Endothelial cell of umbilical vein (primary cell): ENCODE measurements at regions not wholly inside any gene's neighbourhood (a gene's known extent, or its start where the extent isn't known, plus 50 kb on each side); places are given as distances from the start of the nearest gene placed in this dataset.

Experiments
- BruUV-seq: library from RNA; stranded (reverse); fragments of 400-500 nt; replicated peaks from 2 replicates; lab custom pipeline; 2021; lab: Mats Ljungman, UMichigan
- CTCF ChIA-PET: fragments of 300-600, 350-600 bp; sonication (Branson Sonifier 250); formaldehyde crosslinking; loops from one replicate; lab custom pipeline; 2021; ENCODE audit warnings: antibody characterized with exemption, inconsistent platforms; lab: Charles Lee
- POLR2A ChIA-PET: fragments of 300-600, 350-600 bp; sonication (Branson Sonifier 250); formaldehyde crosslinking; loops from one replicate; lab custom pipeline; 2021; ENCODE audit warnings: antibody characterized with exemption, inconsistent platforms; lab: Charles Lee
- DNase-seq: peaks from one replicate; pipeline ENCODE4 v3.0.0-alpha.2; 2011; ENCODE audit warnings: low read depth, low spot score
- FAIRE-seq: peaks from 2 replicates; lab custom pipeline; 2011; peaks lifted over from hg19 to GRCh38; lab: Jason Lieb, UNC
- H2AFZ ChIP-seq: 2 replicates; pipeline ENCODE4 v1.6.0; 2012; ENCODE audit warnings: low read depth, low read length, control low read depth, inconsistent platforms
- H3K27ac ChIP-seq: 2 replicates; pipeline ENCODE4 v1.5.1; 2011; ENCODE audit warnings: low read depth, mild to moderate bottlenecking, control low read depth, low read length, moderate library complexity; ENCODE audit not compliant: insufficient read depth
- H3K27me3 ChIP-seq, 2 experiments: 2 replicates each; pipeline versions ENCODE4 v1.6.0 to v1.6.1; 2011; ENCODE audit warnings: low read length in 2 of 2, mixed read lengths in 1 of 2; ENCODE audit not compliant: control insufficient read depth in 2 of 2, insufficient read depth in 2 of 2
- H3K36me3 ChIP-seq, 2 experiments: 2 replicates in 1 of 2; 3 replicates in 1 of 2; pipeline ENCODE4 v1.5.1; 2011; ENCODE audit warnings: low read length in 2 of 2, mild to moderate bottlenecking in 1 of 2, moderate library complexity in 1 of 2; ENCODE audit not compliant: control insufficient read depth in 2 of 2, insufficient read depth in 2 of 2; ENCODE audit errors: extremely low read depth in 1 of 2
- H3K4me1 ChIP-seq: 3 replicates; pipeline ENCODE4 v1.5.1; 2011; ENCODE audit warnings: mild to moderate bottlenecking, low read length; ENCODE audit not compliant: control insufficient read depth, insufficient read depth; ENCODE audit errors: extremely low read depth
- H3K4me2 ChIP-seq: 2 replicates; pipeline ENCODE4 v1.6.1; 2011; ENCODE audit warnings: low read length, control low read depth, mixed read lengths; ENCODE audit not compliant: insufficient read depth
- H3K4me3 ChIP-seq, 3 experiments: fragments of 200-600 bp in 1 of 3; sonication (generic), shearing (Covaris generic) in 1 of 3; replicated peaks in 1 of 3; 2 replicates each; pipeline ENCODE4 v1.5.1; 2011 to 2016; ENCODE audit warnings: control low read depth in 3 of 3, low read length in 3 of 3, mild to moderate bottlenecking in 2 of 3, inconsistent platforms in 1 of 3, low read depth in 1 of 3, moderate library complexity in 1 of 3; ENCODE audit not compliant: insufficient read depth in 1 of 3
- H3K79me2 ChIP-seq: 2 replicates; pipeline ENCODE4 v1.6.0; 2012; ENCODE audit warnings: low read length, inconsistent platforms; ENCODE audit not compliant: control insufficient read depth, insufficient read depth
- H3K9ac ChIP-seq: replicated peaks from 2 replicates; pipeline ENCODE3; 2011; ENCODE audit warnings: low read length, control low read depth; ENCODE audit not compliant: insufficient read depth; ENCODE audit errors: extremely low read depth
- H3K9me1 ChIP-seq: replicated peaks from 3 replicates; pipeline ENCODE4 v1.6.0; 2011; ENCODE audit warnings: mild to moderate bottlenecking, low read length; ENCODE audit not compliant: control insufficient read depth, insufficient read depth; ENCODE audit errors: extremely low read depth
- H3K9me3 ChIP-seq: replicated peaks from 2 replicates; pipeline ENCODE4 v1.5.1; 2012; ENCODE audit warnings: low read length, inconsistent platforms; ENCODE audit not compliant: control insufficient read depth, insufficient read depth
- H4K20me1 ChIP-seq: replicated peaks from 2 replicates; pipeline ENCODE3; 2011; ENCODE audit warnings: mild to moderate bottlenecking, low read length; ENCODE audit not compliant: control insufficient read depth, insufficient read depth; ENCODE audit errors: extremely low read depth
- CTCF ChIP-seq, 2 donors: IDR thresholded peaks; 1 replicate in 1 of 2; 2 replicates in 1 of 2; pipeline ENCODE4 v1.5.1; 2011; ENCODE audit warnings: low read length in 2 of 2, mild to moderate bottlenecking in 2 of 2, moderate library complexity in 2 of 2, control low read depth in 1 of 2, inconsistent platforms in 1 of 2, low read depth in 1 of 2; ENCODE audit not compliant: insufficient read depth in 1 of 2; ENCODE audit errors: extremely low read depth in 1 of 2
- EZH2 ChIP-seq: IDR thresholded peaks from 2 replicates; pipeline ENCODE4 v1.6.1; 2012; ENCODE audit warnings: borderline replicate concordance, low read depth, mild to moderate bottlenecking, moderate library complexity, low read length, inconsistent platforms; ENCODE audit not compliant: severe bottlenecking
- FOS ChIP-seq: IDR thresholded peaks from 2 replicates; pipeline ENCODE4 v1.6.1; 2011; ENCODE audit warnings: mild to moderate bottlenecking, low read length, moderate library complexity, borderline replicate concordance; ENCODE audit not compliant: insufficient read depth
- GATA2 ChIP-seq: IDR thresholded peaks from 2 replicates; pipeline ENCODE4 v1.7.0; 2011; ENCODE audit warnings: low read depth, mild to moderate bottlenecking, moderate library complexity, mixed read lengths, low read length; ENCODE audit not compliant: insufficient read length, insufficient read depth
- JUN ChIP-seq: IDR thresholded peaks from 2 replicates; pipeline ENCODE4 v1.6.1; 2011; ENCODE audit warnings: borderline replicate concordance, low read depth; ENCODE audit not compliant: insufficient read length, insufficient read depth
- MAX ChIP-seq: IDR thresholded peaks from 2 replicates; pipeline ENCODE4 v1.6.1; 2011; ENCODE audit not compliant: insufficient read depth, insufficient read length
- MYC ChIP-seq: IDR thresholded peaks from one replicate; pipeline ENCODE4 v1.6.1; 2011; ENCODE audit warnings: mild to moderate bottlenecking, low read depth, low read length
- POLR2A ChIP-seq: IDR thresholded peaks from 2 replicates; pipeline ENCODE4 v1.6.1; 2012; ENCODE audit warnings: low read depth, mild to moderate bottlenecking, control low read depth, low read length
- POLR2AphosphoS5 ChIP-seq: IDR thresholded peaks from 2 replicates; pipeline ENCODE4 v1.6.1; 2012; ENCODE audit warnings: low read depth, mild to moderate bottlenecking, control low read depth, low read length, moderate library complexity; ENCODE audit not compliant: insufficient read depth
- dilution Hi-C: fragments of 300-500 bp; cut with MboI; formaldehyde crosslinking; loops from one replicate; pipeline ENCODE4 v1.15.0; 2019; ENCODE audit warnings: low sequenced_read_pairs; ENCODE audit not compliant: extremely low pct_ligation_motif_present
- intact Hi-C: fragments of 100-400 bp; cut with micrococcal nuclease; formaldehyde crosslinking; loops from one replicate; pipeline ENCODE4 v1.10.0; 2022

GRCh38 chr7:52705768-52706167 is 329.7 kb upstream of the POM121L12 start:
- no peak for DNase-seq
- POLR2A ChIA-PET, result no interaction called here
- intact Hi-C loops, result no loop called here

GRCh38 chr7:52700349-52700748 is 335.1 kb upstream of the POM121L12 start:
- no peaks in the 10 kb centered on the region for H3K9me1 ChIP-seq
- no peaks in the 10 kb centered on the region for H3K4me1 ChIP-seq
- H3K9me3 ChIP-seq, result no peaks in the 10 kb centered on the region
- ChIA-PET CTCF (no interaction called here), POLR2A (no interaction called here)
- TF ChIP-seq GATA2, result no peak
- TF ChIP-seq POLR2AphosphoS5, result no peak
- no peak for TF ChIP-seq JUN
- TF ChIP-seq FOS, result no peak
- TF ChIP-seq MYC, result no peak
- TF ChIP-seq POLR2A, result no peak
- TF ChIP-seq EZH2, result no peak
- no peak for TF ChIP-seq MAX
- TF ChIP-seq CTCF (IDR thresholded peaks at IDR 0.05; ENCODE audit: extremely low read depth in 1 of 2, insufficient read depth in 1 of 2, low read depth in 1 of 2, low read length in 2 of 2), result no peak
- H3K36me3 ChIP-seq, result no peaks in the 10 kb centered on the region
- FAIRE-seq (no peak), DNase-seq (no peak)
- no peaks in the 10 kb centered on the region for H4K20me1 ChIP-seq
- H3K4me2 ChIP-seq, result no peak overlapping the region
- H3K27me3 ChIP-seq, result no peaks in the 10 kb centered on the region
- H3K9ac ChIP-seq, result no peak overlapping the region
- intact Hi-C loops, result no loop called here
- dilution Hi-C loops, result no loop called here
- no TSS peak for BruUV-seq
- no peak overlapping the region for H3K27ac ChIP-seq
- H2AFZ ChIP-seq, result no peak overlapping the region
- no peaks in the 10 kb centered on the region for H3K79me2 ChIP-seq
- H3K4me3 ChIP-seq, result no peak overlapping the region

More at GRCh38 chr7:52705768-52706167, 329.7 kb upstream of the POM121L12 start:
- Histone ChIP-seq H3K4me2 (no peak overlapping the region), H3K4me1 (no peaks in the 10 kb centered on the region), H3K27ac (no peak overlapping the region), H3K9me3 (no peaks in the 10 kb centered on the region), H3K9ac (no peak overlapping the region), H3K9me1 (no peaks in the 10 kb centered on the region), H3K4me3 (no peak overlapping the region), H3K79me2 (no peaks in the 10 kb centered on the region), H3K27me3 (no peaks in the 10 kb centered on the region), H3K36me3 (no peaks in the 10 kb centered on the region), H2AFZ (no peak overlapping the region), H4K20me1 (no peaks in the 10 kb centered on the region)
- TF ChIP-seq CTCF (IDR thresholded peaks at IDR 0.05; ENCODE audit: extremely low read depth in 1 of 2, insufficient read depth in 1 of 2, low read depth in 1 of 2, low read length in 2 of 2), result no peak
- TF ChIP-seq POLR2AphosphoS5, result no peak
- no peak for TF ChIP-seq JUN
- no TSS peak for BruUV-seq
- dilution Hi-C loops, result no loop called here
- CTCF ChIA-PET, result no interaction called here
- FAIRE-seq, result no peak
